GM23338 (cell line): ENCODE measurements at regions not wholly inside any gene's neighbourhood (a gene's known extent, or its start where the extent isn't known, plus 50 kb on each side); places are given as distances from the start of the nearest gene placed in this dataset.

Source experiments
- ATAC-seq: fragments of 200-7000 bp; cut with Tn5 transposase; 3 replicates; pipeline ENCODE4 v1.9.1; 2020
- DNase-seq: peaks from one replicate; pipeline ENCODE4 v3.0.0-alpha.2; 2015; ENCODE audit warnings: low spot score
- H2AFZ ChIP-seq: fragments of 200-600 bp; sonication (generic); 2 replicates; pipeline ENCODE4 v1.8.0; 2016; ENCODE audit warnings: antibody characterized with exemption, mild to moderate bottlenecking, moderate library complexity
- H3F3A ChIP-seq: fragments of 200-600 bp; sonication (generic); replicated peaks from 2 replicates; pipeline ENCODE4 v1.8.0; 2017; ENCODE audit warnings: antibody characterized with exemption, mixed run types, low read depth
- H3K27ac ChIP-seq: fragments of 200-600 bp; sonication (generic); 2 replicates; pipeline ENCODE4 v1.6.1; 2016; ENCODE audit warnings: low read depth
- H3K27me3 ChIP-seq: fragments of 200-600 bp; sonication (generic); 2 replicates; pipeline ENCODE4 v1.8.0; 2016; ENCODE audit warnings: mild to moderate bottlenecking, mixed run types, moderate library complexity; ENCODE audit not compliant: insufficient read depth
- H3K36me3 ChIP-seq: fragments of 200-600 bp; sonication (generic); 2 replicates; pipeline ENCODE4 v1.8.0; 2016; ENCODE audit warnings: mild to moderate bottlenecking; ENCODE audit not compliant: insufficient read depth
- H3K4me1 ChIP-seq: fragments of 200-600 bp; sonication (generic); 2 replicates; pipeline ENCODE4 v1.8.0; 2016; ENCODE audit warnings: mild to moderate bottlenecking, moderate library complexity; ENCODE audit not compliant: insufficient read depth
- H3K4me2 ChIP-seq: fragments of 200-600 bp; sonication (generic); 2 replicates; pipeline ENCODE4 v1.7.1; 2017; ENCODE audit warnings: mixed run types
- H3K4me3 ChIP-seq: fragments of 200-600 bp; sonication (generic); 2 replicates; pipeline ENCODE4 v1.6.1; 2016; ENCODE audit warnings: mixed run types
- H3K79me2 ChIP-seq: fragments of 200-600 bp; sonication (generic); replicated peaks from 2 replicates; pipeline ENCODE4 v1.8.0; 2017; ENCODE audit warnings: mild to moderate bottlenecking; ENCODE audit not compliant: insufficient read depth
- H3K9me2 ChIP-seq: fragments of 200-600 bp; sonication (generic); 2 replicates; pipeline ENCODE4 v1.8.0; 2017; ENCODE audit not compliant: insufficient read depth
- H4K20me1 ChIP-seq: fragments of 200-600 bp; sonication (generic); replicated peaks from 2 replicates; pipeline ENCODE4 v1.8.0; 2017; ENCODE audit warnings: mild to moderate bottlenecking; ENCODE audit not compliant: insufficient read depth
- H3K27ac Mint-ChIP-seq: 2 replicates; pipeline ENCODE4 v1.8.0; 2020; ENCODE audit warnings: inconsistent platforms, mild to moderate bottlenecking, moderate library complexity, mixed read lengths
- H3K27me3 Mint-ChIP-seq: 3 replicates; pipeline ENCODE4 v1.8.0; 2022; ENCODE audit warnings: low read depth, mild to moderate bottlenecking, moderate library complexity, mixed read lengths, inconsistent platforms; ENCODE audit not compliant: insufficient read depth, poor library complexity
- H3K36me3 Mint-ChIP-seq: 3 replicates; pipeline ENCODE4 v1.8.0; 2021; ENCODE audit warnings: low read depth, mild to moderate bottlenecking, inconsistent platforms, moderate library complexity, mixed read lengths
- H3K4me1 Mint-ChIP-seq: 3 replicates; pipeline ENCODE4 v1.8.0; 2020; ENCODE audit warnings: mild to moderate bottlenecking, inconsistent platforms, mixed read lengths
- H3K4me3 Mint-ChIP-seq: 3 replicates; pipeline ENCODE4 v1.8.0; 2021; ENCODE audit warnings: moderate library complexity, mild to moderate bottlenecking, inconsistent platforms, mixed read lengths
- H3K9me3 Mint-ChIP-seq: 3 replicates; pipeline ENCODE4 v1.8.0; 2020; ENCODE audit warnings: moderate library complexity, mild to moderate bottlenecking, inconsistent platforms, mixed read lengths
- EZH2phosphoT487 ChIP-seq: fragments of 200-600 bp; sonication (generic); IDR thresholded peaks from one replicate; pipeline ENCODE4 v1.8.1; 2018; ENCODE audit warnings: antibody characterized with exemption; ENCODE audit not compliant: unreplicated experiment
- JUNB ChIP-seq: IDR thresholded peaks from one replicate; pipeline ENCODE4 v1.6.1; 2016; ENCODE audit warnings: antibody characterized with exemption; ENCODE audit not compliant: unreplicated experiment
- NANOG ChIP-seq: IDR thresholded peaks from 2 replicates; pipeline ENCODE4 v1.6.1; 2016; ENCODE audit warnings: antibody characterized with exemption, borderline replicate concordance
- POLR2AphosphoS5 ChIP-seq: IDR thresholded peaks from 2 replicates; pipeline ENCODE4 v1.6.1; 2016; ENCODE audit warnings: antibody characterized with exemption, low read depth
- ZNF114 ChIP-seq: fragments of 250-450 bp; sonication (Bioruptor Pico); IDR thresholded peaks from 2 replicates; pipeline ENCODE4 v1.5.0; 2020; ENCODE audit warnings: mild to moderate bottlenecking, moderate library complexity
- ZNF331 ChIP-seq: fragments of 250-450 bp; sonication (Bioruptor Pico); IDR thresholded peaks from 2 replicates; pipeline ENCODE4 v1.5.0; 2020; ENCODE audit warnings: low read depth, mild to moderate bottlenecking, moderate library complexity
- ZNF462 ChIP-seq: fragments of 250-450 bp; sonication (Bioruptor Pico); IDR thresholded peaks from 2 replicates; pipeline ENCODE4 v1.5.0; 2020; ENCODE audit warnings: mild to moderate bottlenecking, moderate library complexity
- TF ChIP-seq, protein P1 (sequence below), 2 experiments: fragments of 200-600 bp in 1 of 2; sonication (generic) in 1 of 2; conservative IDR thresholded peaks; 2 replicates each; pipeline versions ENCODE4 v1.5.1 to v1.6.1; 2016 to 2017; ENCODE audit warnings: antibody characterized with exemption in 2 of 2, low read depth in 2 of 2, mild to moderate bottlenecking in 2 of 2, moderate library complexity in 1 of 2

GRCh38 chr12:38141861-38142260, 174.7 kb upstream of the ALG10B start (continued):
- TF ChIP-seq, protein P1, sequence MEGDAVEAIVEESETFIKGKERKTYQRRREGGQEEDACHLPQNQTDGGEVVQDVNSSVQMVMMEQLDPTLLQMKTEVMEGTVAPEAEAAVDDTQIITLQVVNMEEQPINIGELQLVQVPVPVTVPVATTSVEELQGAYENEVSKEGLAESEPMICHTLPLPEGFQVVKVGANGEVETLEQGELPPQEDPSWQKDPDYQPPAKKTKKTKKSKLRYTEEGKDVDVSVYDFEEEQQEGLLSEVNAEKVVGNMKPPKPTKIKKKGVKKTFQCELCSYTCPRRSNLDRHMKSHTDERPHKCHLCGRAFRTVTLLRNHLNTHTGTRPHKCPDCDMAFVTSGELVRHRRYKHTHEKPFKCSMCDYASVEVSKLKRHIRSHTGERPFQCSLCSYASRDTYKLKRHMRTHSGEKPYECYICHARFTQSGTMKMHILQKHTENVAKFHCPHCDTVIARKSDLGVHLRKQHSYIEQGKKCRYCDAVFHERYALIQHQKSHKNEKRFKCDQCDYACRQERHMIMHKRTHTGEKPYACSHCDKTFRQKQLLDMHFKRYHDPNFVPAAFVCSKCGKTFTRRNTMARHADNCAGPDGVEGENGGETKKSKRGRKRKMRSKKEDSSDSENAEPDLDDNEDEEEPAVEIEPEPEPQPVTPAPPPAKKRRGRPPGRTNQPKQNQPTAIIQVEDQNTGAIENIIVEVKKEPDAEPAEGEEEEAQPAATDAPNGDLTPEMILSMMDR (conservative IDR thresholded peaks at IDR 0.05; ENCODE audit: low read depth in 2 of 2) = no peak
- no peak for TF ChIP-seq JUNB
- TF ChIP-seq ZNF331 (CRISPR knock-in tag) = no peak
- no peak for TF ChIP-seq EZH2phosphoT487

DNA sequence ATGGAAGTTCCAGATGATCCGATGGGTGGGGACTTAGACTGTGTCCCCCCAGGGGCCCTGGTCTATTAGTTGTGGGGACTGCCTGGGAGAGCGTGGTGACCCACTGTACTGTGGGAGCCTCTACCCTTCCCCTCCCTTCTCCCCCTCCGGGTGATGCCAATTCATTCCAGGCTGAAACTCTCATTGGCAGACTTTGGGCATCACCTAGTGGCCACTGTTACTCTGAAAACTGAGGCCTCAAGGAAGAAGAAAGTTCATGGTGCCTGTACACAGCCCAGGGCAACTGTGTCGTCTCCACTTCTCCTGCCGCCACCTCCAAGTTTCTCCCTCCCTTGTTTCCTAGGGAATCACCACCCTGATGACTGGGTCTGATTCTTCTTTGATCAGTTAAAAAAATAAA, 173.6 kb upstream of the ALG10B start:
- peaks cover 99% of the 10 kb centered on the region for H3K9me3 Mint-ChIP-seq
- no peak overlapping the region for H3K27ac Mint-ChIP-seq
- no peak for DNase-seq
- H3K27me3 Mint-ChIP-seq = peaks cover 5% of the 10 kb centered on the region
- no peaks in the 10 kb centered on the region; the same call in 2 of the 3 replicates for H3K4me1 Mint-ChIP-seq
- Histone ChIP-seq H2AFZ (no peak overlapping the region), H3K4me1 (no peaks in the 10 kb centered on the region), H3F3A (no peaks in the 10 kb centered on the region), H4K20me1 (no peaks in the 10 kb centered on the region), H3K79me2 (no peaks in the 10 kb centered on the region), H3K27ac (no peak overlapping the region), H3K4me2 (no peak overlapping the region), H3K9me2 (no peaks in the 10 kb centered on the region), H3K36me3 (peaks cover 1% of the 10 kb centered on the region; the same call in 1 of the 2 replicates), H3K4me3 (no peak overlapping the region), H3K27me3 (no peaks in the 10 kb centered on the region)
- no peak overlapping the region for H3K4me3 Mint-ChIP-seq
- ATAC-seq = no peak
- TF ChIP-seq POLR2AphosphoS5 (no peak), NANOG (no peak), ZNF462 (CRISPR knock-in tag) (no peak), ZNF114 (CRISPR knock-in tag) (no peak), JUNB (no peak), ZNF331 (CRISPR knock-in tag) (no peak)
- TF ChIP-seq, protein P1 (conservative IDR thresholded peaks at IDR 0.05; ENCODE audit: low read depth in 2 of 2) = no peak
- peaks cover 37% of the 10 kb centered on the region for H3K36me3 Mint-ChIP-seq
